Loucy (cell line): ENCODE measurements at regions not wholly inside any gene's neighbourhood (a gene's known extent, or its start where the extent isn't known, plus 50 kb on each side); places are given as distances from the start of the nearest gene placed in this dataset.

Experiments
- CTCF ChIP-seq: fragments of 200-600 bp; sonication (generic); conservative IDR thresholded peaks from 2 replicates; pipeline ENCODE4 v1.5.1; 2014; ENCODE audit warnings: mild to moderate bottlenecking, antibody characterized with exemption, low read length
- EZH2phosphoT487 ChIP-seq: fragments of 200-600 bp; IDR thresholded peaks from 2 replicates; pipeline ENCODE4 v1.6.1; 2018; ENCODE audit warnings: antibody characterized with exemption, mild to moderate bottlenecking, moderate library complexity, borderline replicate concordance

GRCh38 chrX:35868501-35868900 lies 51.0 kb upstream of the CFAP47 start:
- TF ChIP-seq CTCF (no peak), EZH2phosphoT487 (no peak)
